ENCODE measurements at regions not wholly inside any gene's neighbourhood (a gene's known extent, or its start where the extent isn't known, plus 50 kb on each side); places are given as distances from the start of the nearest gene placed in this dataset.
"Not testable (repeated sequence)": the region's sequence is repeated elsewhere in the genome, so short reads cannot be mapped to it uniquely, and the experiment has no call there.

DNA sequence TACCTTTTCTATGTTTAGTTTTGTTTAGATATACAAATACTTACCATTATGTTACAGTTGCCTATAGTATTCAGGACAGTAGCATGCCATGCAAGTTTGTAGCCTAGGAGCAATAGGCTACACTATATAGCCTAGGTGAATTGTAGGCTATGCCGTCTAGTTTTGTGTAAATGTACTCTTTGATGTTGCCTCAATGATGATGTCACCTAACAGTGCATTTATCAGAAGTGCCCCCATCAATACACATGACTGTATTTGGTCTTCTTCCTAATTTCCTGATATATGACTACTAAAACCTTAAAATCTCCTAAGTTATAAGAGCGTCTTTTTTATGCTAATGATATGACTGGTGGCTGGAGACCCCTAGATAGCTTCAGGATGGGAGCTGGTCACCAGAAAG is 394.4 kb upstream of the STXBP6 start:
- Histone ChIP-seq H2AFZ (no peak overlapping the region), H3K27me3 (ENCODE audit: control insufficient read depth, insufficient read depth, low read length) (no peaks in the 10 kb centered on the region), H3K9ac (no peak overlapping the region), H3K79me2 (no peaks in the 10 kb centered on the region), H3K4me3 (ENCODE audit: low read depth, low read length) (no peak overlapping the region), H3K9me3 (ENCODE audit: control insufficient read depth, low read length) (no peaks in the 10 kb centered on the region), H3K36me3 (ENCODE audit: control insufficient read depth, insufficient read depth, low read length) (no peaks in the 10 kb centered on the region), H3K4me2 (ENCODE audit: low read length) (no peak overlapping the region), H3K4me1 (no peaks in the 10 kb centered on the region), H3K27ac (no peak overlapping the region)
- TF ChIP-seq, protein P1, sequence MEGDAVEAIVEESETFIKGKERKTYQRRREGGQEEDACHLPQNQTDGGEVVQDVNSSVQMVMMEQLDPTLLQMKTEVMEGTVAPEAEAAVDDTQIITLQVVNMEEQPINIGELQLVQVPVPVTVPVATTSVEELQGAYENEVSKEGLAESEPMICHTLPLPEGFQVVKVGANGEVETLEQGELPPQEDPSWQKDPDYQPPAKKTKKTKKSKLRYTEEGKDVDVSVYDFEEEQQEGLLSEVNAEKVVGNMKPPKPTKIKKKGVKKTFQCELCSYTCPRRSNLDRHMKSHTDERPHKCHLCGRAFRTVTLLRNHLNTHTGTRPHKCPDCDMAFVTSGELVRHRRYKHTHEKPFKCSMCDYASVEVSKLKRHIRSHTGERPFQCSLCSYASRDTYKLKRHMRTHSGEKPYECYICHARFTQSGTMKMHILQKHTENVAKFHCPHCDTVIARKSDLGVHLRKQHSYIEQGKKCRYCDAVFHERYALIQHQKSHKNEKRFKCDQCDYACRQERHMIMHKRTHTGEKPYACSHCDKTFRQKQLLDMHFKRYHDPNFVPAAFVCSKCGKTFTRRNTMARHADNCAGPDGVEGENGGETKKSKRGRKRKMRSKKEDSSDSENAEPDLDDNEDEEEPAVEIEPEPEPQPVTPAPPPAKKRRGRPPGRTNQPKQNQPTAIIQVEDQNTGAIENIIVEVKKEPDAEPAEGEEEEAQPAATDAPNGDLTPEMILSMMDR (IDR thresholded peaks at IDR 0.05) = no peak

DNA sequence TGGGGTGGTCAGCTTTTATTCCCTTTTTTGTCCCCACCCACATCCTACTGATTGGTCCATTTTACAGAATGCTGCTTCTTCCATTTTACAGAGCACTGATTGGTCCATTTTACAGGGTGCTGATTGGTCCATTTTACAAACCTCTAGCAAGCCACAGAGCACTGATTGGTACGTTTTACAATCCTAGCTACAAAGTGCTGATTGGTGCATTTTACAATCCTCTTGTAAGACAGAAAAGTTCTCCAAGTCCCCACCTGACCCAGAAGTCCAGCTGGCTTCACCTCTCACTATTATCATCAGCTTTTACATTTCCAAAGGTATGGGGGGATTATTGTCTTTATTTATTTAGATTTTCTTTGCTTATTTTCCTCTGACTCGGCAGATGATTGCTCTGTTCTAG is 390.4 kb upstream of the STXBP6 start:
- not testable (repeated sequence) for H2AFZ ChIP-seq; H3K27me3 ChIP-seq (ENCODE audit: control insufficient read depth, insufficient read depth, low read length); H3K4me3 ChIP-seq (ENCODE audit: low read depth, low read length)

DNA sequence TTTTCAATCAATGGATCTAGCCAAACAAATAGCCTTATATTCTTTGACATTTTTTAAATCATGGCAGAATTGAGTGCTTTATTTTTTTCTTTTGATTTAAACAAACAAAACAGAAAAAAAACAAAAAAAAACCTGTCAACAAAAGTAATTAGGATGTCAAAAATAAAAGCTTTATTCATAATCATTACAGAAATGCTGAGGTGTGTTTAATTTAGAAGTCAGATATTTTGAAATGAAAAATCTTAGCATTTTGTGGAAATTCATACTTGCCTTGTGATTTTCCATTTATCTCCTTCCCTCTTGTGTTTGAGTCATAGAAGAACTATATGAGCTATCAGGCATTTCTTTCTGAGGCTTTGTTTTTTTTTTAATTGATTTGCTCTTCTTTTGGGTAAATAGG is 387.0 kb upstream of the STXBP6 start:
- Histone ChIP-seq H3K4me2 (ENCODE audit: low read length) (no peak overlapping the region), H3K27me3 (ENCODE audit: control insufficient read depth, insufficient read depth, low read length) (no peaks in the 10 kb centered on the region), H3K4me1 (no peaks in the 10 kb centered on the region), H3K27ac (no peak overlapping the region), H3K9ac (no peak overlapping the region), H3K9me3 (ENCODE audit: control insufficient read depth, low read length) (no peaks in the 10 kb centered on the region), H2AFZ (no peak overlapping the region), H3K4me3 (ENCODE audit: low read depth, low read length) (no peak overlapping the region), H3K36me3 (ENCODE audit: control insufficient read depth, insufficient read depth, low read length) (no peaks in the 10 kb centered on the region), H3K79me2 (no peaks in the 10 kb centered on the region)
- TF ChIP-seq, protein P1 (IDR thresholded peaks at IDR 0.05) = no peak

More for the DNA sequence above, 390.4 kb upstream of the STXBP6 start:
- H3K36me3 ChIP-seq (ENCODE audit: control insufficient read depth, insufficient read depth, low read length); H3K79me2 ChIP-seq; H3K9ac ChIP-seq; H3K27ac ChIP-seq; H3K4me1 ChIP-seq; H3K9me3 ChIP-seq (ENCODE audit: control insufficient read depth, low read length); H3K4me2 ChIP-seq (ENCODE audit: low read length): not testable (repeated sequence)

- no peaks in the 10 kb centered on the region for H3K27me3 ChIP-seq (ENCODE audit: control insufficient read depth, insufficient read depth, low read length)
- H3K4me2 ChIP-seq (ENCODE audit: low read length) = no peak overlapping the region
- no peaks in the 10 kb centered on the region for H3K36me3 ChIP-seq (ENCODE audit: control insufficient read depth, insufficient read depth, low read length)
- no peak overlapping the region for H3K4me3 ChIP-seq (ENCODE audit: low read depth, low read length)
- H3K79me2 ChIP-seq = no peaks in the 10 kb centered on the region
- H3K4me1 ChIP-seq = no peaks in the 10 kb centered on the region
- H3K9me3 ChIP-seq (ENCODE audit: control insufficient read depth, low read length) = no peaks in the 10 kb centered on the region
- no peak overlapping the region for H2AFZ ChIP-seq
- TF ChIP-seq, protein P1 (IDR thresholded peaks at IDR 0.05) = no peak
- no peak overlapping the region for H3K27ac ChIP-seq
- H3K9ac ChIP-seq = no peak overlapping the region
These were observed 386.4 kb upstream of the STXBP6 start for GRCh38 chr14:25436288-25436875.

- Histone ChIP-seq H3K9ac (no peak overlapping the region), H3K4me2 (ENCODE audit: low read length) (no peak overlapping the region), H3K36me3 (ENCODE audit: control insufficient read depth, insufficient read depth, low read length) (no peaks in the 10 kb centered on the region), H3K4me1 (no peaks in the 10 kb centered on the region), H3K4me3 (ENCODE audit: low read depth, low read length) (no peak overlapping the region), H3K9me3 (ENCODE audit: control insufficient read depth, low read length) (no peaks in the 10 kb centered on the region), H2AFZ (no peak overlapping the region), H3K79me2 (no peaks in the 10 kb centered on the region), H3K27me3 (ENCODE audit: control insufficient read depth, insufficient read depth, low read length) (no peaks in the 10 kb centered on the region), H3K27ac (no peak overlapping the region)
- TF ChIP-seq, protein P1 (IDR thresholded peaks at IDR 0.05) = no peak
These were observed 381.5 kb upstream of the STXBP6 start for GRCh38 chr14:25431211-25432076.

Data from parathyroid adenoma (tissue), 2 donors.